Neuron (in vitro differentiated cells): ENCODE measurements at regions not wholly inside any gene's neighbourhood (a gene's known extent, or its start where the extent isn't known, plus 50 kb on each side); places are given as distances from the start of the nearest gene placed in this dataset.

Experiments used
- H2AFZ ChIP-seq: one replicate; pipeline ENCODE4 v1.6.1; 2013; ENCODE audit warnings: low read depth, mild to moderate bottlenecking, inconsistent platforms, low read length, moderate library complexity
- H3K27me3 ChIP-seq: one replicate; pipeline ENCODE4 v1.6.1; 2013; ENCODE audit warnings: low read length; ENCODE audit not compliant: insufficient read depth
- H3K36me3 ChIP-seq: one replicate; pipeline ENCODE4 v1.6.1; 2013; ENCODE audit warnings: low read length; ENCODE audit not compliant: insufficient read depth
- H3K4me1 ChIP-seq: one replicate; pipeline ENCODE4 v1.6.1; 2013; ENCODE audit warnings: low read length; ENCODE audit not compliant: insufficient read depth
- H3K4me3 ChIP-seq: 2 replicates; pipeline ENCODE4 v1.5.1; 2013; ENCODE audit warnings: mild to moderate bottlenecking, low read length, moderate library complexity
- H3K9me3 ChIP-seq: one replicate; pipeline ENCODE4 v1.6.1; 2013; ENCODE audit warnings: low read length

GRCh38 chr9:13364271-13365000, 84.9 kb upstream of the MPDZ start:
- H3K36me3 ChIP-seq: no peaks in the 10 kb centered on the region
- H2AFZ ChIP-seq: no peak overlapping the region
- H3K9me3 ChIP-seq: no peaks in the 10 kb centered on the region
- H3K4me1 ChIP-seq: peaks cover 6% of the 10 kb centered on the region
- no peaks in the 10 kb centered on the region for H3K27me3 ChIP-seq
- H3K4me3 ChIP-seq: no peak overlapping the region

- H3K9me3 ChIP-seq: no peaks in the 10 kb centered on the region
- H3K4me3 ChIP-seq: no peak overlapping the region
Measured at GRCh38 chr9:13361076-13361475, 81.6 kb upstream of the MPDZ start.

GRCh38 chr9:13360188-13360587, 80.7 kb upstream of the MPDZ start:
- H3K27me3 ChIP-seq: no peaks in the 10 kb centered on the region
- no peak overlapping the region for H3K4me3 ChIP-seq
- no peaks in the 10 kb centered on the region for H3K4me1 ChIP-seq
- no peak overlapping the region for H2AFZ ChIP-seq
- H3K36me3 ChIP-seq: no peaks in the 10 kb centered on the region
- H3K9me3 ChIP-seq: no peaks in the 10 kb centered on the region

More at GRCh38 chr9:13361076-13361475, 81.6 kb upstream of the MPDZ start:
- Histone ChIP-seq H3K27me3 (no peaks in the 10 kb centered on the region), H3K4me1 (no peaks in the 10 kb centered on the region), H2AFZ (no peak overlapping the region), H3K36me3 (no peaks in the 10 kb centered on the region)

GRCh38 chr9:13358128-13358527, 78.6 kb upstream of the MPDZ start:
- Histone ChIP-seq H3K4me1 (no peaks in the 10 kb centered on the region), H3K27me3 (no peaks in the 10 kb centered on the region)

GRCh38 chr9:13354733-13355132, 75.2 kb upstream of the MPDZ start:
- no peak overlapping the region for H3K4me3 ChIP-seq
- no peak overlapping the region for H2AFZ ChIP-seq
- no peaks in the 10 kb centered on the region for H3K9me3 ChIP-seq
- H3K4me1 ChIP-seq: no peaks in the 10 kb centered on the region
- no peaks in the 10 kb centered on the region for H3K27me3 ChIP-seq
- no peaks in the 10 kb centered on the region for H3K36me3 ChIP-seq

More at GRCh38 chr9:13358128-13358527, 78.6 kb upstream of the MPDZ start:
- Histone ChIP-seq H2AFZ (no peak overlapping the region), H3K9me3 (no peaks in the 10 kb centered on the region), H3K4me3 (no peak overlapping the region), H3K36me3 (no peaks in the 10 kb centered on the region)

GRCh38 chr9:13352451-13352979, 73.0 kb upstream of the MPDZ start:
- H3K9me3 ChIP-seq: no peaks in the 10 kb centered on the region
- no peaks in the 10 kb centered on the region for H3K4me1 ChIP-seq
- no peak overlapping the region for H2AFZ ChIP-seq
- H3K4me3 ChIP-seq: no peak overlapping the region
- H3K36me3 ChIP-seq: no peaks in the 10 kb centered on the region
- no peaks in the 10 kb centered on the region for H3K27me3 ChIP-seq

GRCh38 chr9:13351778-13352386, 72.4 kb upstream of the MPDZ start:
- Histone ChIP-seq H3K27me3 (no peaks in the 10 kb centered on the region), H3K36me3 (no peaks in the 10 kb centered on the region), H3K4me3 (no peak overlapping the region), H3K4me1 (no peaks in the 10 kb centered on the region), H3K9me3 (no peaks in the 10 kb centered on the region), H2AFZ (no peak overlapping the region)

- no peaks in the 10 kb centered on the region for H3K36me3 ChIP-seq
- no peaks in the 10 kb centered on the region for H3K27me3 ChIP-seq
- H3K9me3 ChIP-seq: no peaks in the 10 kb centered on the region
- H3K4me3 ChIP-seq: no peak overlapping the region
- H2AFZ ChIP-seq: peak overlapping the region; percentile 54
- H3K4me1 ChIP-seq: peaks cover 3% of the 10 kb centered on the region
Measured at GRCh38 chr9:13332571-13332970, 53.1 kb upstream of the MPDZ start.

- peaks cover 3% of the 10 kb centered on the region for H3K4me1 ChIP-seq
- H3K27me3 ChIP-seq: no peaks in the 10 kb centered on the region
- H3K9me3 ChIP-seq: no peaks in the 10 kb centered on the region
- H2AFZ ChIP-seq: no peak overlapping the region
- no peak overlapping the region for H3K4me3 ChIP-seq
- no peaks in the 10 kb centered on the region for H3K36me3 ChIP-seq
Measured at GRCh38 chr9:13331320-13331719, 51.8 kb upstream of the MPDZ start.

GRCh38 chr9:13330396-13331004, 51.0 kb upstream of the MPDZ start:
- H3K36me3 ChIP-seq: no peaks in the 10 kb centered on the region
- H3K27me3 ChIP-seq: no peaks in the 10 kb centered on the region
- H3K9me3 ChIP-seq: no peaks in the 10 kb centered on the region
- peaks cover 3% of the 10 kb centered on the region for H3K4me1 ChIP-seq
- H2AFZ ChIP-seq: no peak overlapping the region
- H3K4me3 ChIP-seq: no peak overlapping the region
